ENCODE measurements at regions not wholly inside any gene's neighbourhood (a gene's known extent, or its start where the extent isn't known, plus 50 kb on each side); places are given as distances from the start of the nearest gene placed in this dataset.

GRCh38 chr4:153850533-153851280 is 61.8 kb upstream of the SFRP2 start:
- DNase-seq (ENCODE audit: low spot score): no peak

- no peak for DNase-seq (ENCODE audit: low spot score)
Measured at GRCh38 chr4:153844144-153844543, 55.3 kb upstream of the SFRP2 start.

All from CD4-positive, alpha-beta T cell treated with Interleukin-6 at 100 ng/mL for 8 hours (primary cell).